MM.1S (cell line): ENCODE measurements at regions not wholly inside any gene's neighbourhood (a gene's known extent, or its start where the extent isn't known, plus 50 kb on each side); places are given as distances from the start of the nearest gene placed in this dataset.

Experiments
- CTCF ChIP-seq: fragments of 300-600 bp; sonication (generic); IDR thresholded peaks from 2 replicates; pipeline ENCODE4 v1.5.1; 2016; ENCODE audit warnings: antibody characterized with exemption, low read length, mixed read lengths
- EZH2phosphoT487 ChIP-seq: fragments of 300-600 bp; sonication (generic); IDR thresholded peaks from 2 replicates; pipeline ENCODE4 v1.6.1; 2018; ENCODE audit warnings: antibody characterized with exemption, low read length

GRCh38 chr12:76704693-76705092, 59.2 kb upstream of the ZDHHC17 start:
- TF ChIP-seq CTCF: no peak
- TF ChIP-seq EZH2phosphoT487: no peak
